NCI-H345 treated with DMSO at 0.1 percent for 48 hours (cell line): ENCODE measurements at regions not wholly inside any gene's neighbourhood (a gene's known extent, or its start where the extent isn't known, plus 50 kb on each side); places are given as distances from the start of the nearest gene placed in this dataset.

Experiments
- DNase-seq: peaks from one replicate; lab custom pipeline; 2025; ENCODE audit not compliant: unreplicated experiment; lab: John Stamatoyannopoulos, UW

- DNase-seq, result no peak
These were observed 245.6 kb upstream of the PEX5L start for GRCh38 chr3:180282386-180282785.

GRCh38 chr3:180283251-180283650 lies 246.5 kb upstream of the PEX5L start:
- no peak for DNase-seq

GRCh38 chr3:180284331-180285110 lies 247.8 kb upstream of the PEX5L start:
- no peak for DNase-seq

DNA sequence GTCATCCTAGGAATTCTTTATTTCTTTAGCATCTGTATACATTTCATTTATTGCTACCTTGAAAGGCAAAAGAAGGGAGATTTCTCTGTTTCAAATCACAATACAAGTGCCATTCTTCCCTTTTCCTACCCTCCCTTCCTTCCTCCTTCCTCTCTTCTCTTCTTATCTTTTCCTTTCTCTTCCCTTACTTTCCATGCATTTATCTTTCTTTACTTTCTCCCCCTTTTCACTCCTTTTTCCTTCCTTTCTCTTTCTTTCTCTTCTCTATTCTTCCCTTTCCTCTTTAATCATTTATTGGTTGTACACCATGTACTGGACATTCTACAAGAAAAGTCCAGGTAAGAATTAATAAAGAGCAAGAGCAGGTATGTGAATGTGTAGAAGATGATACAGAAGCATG lies 251.0 kb upstream of the PEX5L start:
- no peak for DNase-seq

- no peak for DNase-seq
These were observed 252.1 kb upstream of the PEX5L start for GRCh38 chr3:180288816-180289215.

GRCh38 chr3:180290300-180290699 lies 253.6 kb upstream of the PEX5L start:
- DNase-seq, result no peak

- no peak for DNase-seq
These were observed 257.7 kb upstream of the PEX5L start for GRCh38 chr3:180294282-180295027.

- no peak for DNase-seq
These were observed 259.1 kb upstream of the PEX5L start for GRCh38 chr3:180295811-180296210.

- no peak for DNase-seq
These were observed 260.2 kb upstream of the PEX5L start for GRCh38 chr3:180296971-180297370.

DNA sequence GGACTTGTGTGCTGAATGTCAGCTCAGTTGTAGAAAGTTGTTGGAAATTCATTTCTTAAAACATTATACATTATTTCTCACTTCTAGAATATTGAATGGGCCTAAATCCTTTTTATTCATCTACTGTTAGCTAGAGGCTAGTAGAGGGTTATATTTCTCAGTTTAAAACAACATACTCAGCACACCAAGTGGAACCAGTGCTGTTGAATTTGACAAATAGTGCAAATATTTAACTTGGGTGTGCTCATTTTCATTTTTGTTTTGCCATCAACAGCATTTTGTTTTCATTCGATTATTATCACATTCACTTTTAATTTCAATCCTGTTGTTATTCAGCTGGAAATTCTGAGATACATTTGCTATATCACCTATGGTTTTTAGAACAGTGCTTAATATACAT lies 269.4 kb upstream of the PEX5L start:
- DNase-seq, result no peak

- no peak for DNase-seq
These were observed 270.0 kb upstream of the PEX5L start for GRCh38 chr3:180306691-180307090.

- DNase-seq, result no peak
These were observed 274.5 kb upstream of the PEX5L start for GRCh38 chr3:180311242-180311641.

DNA sequence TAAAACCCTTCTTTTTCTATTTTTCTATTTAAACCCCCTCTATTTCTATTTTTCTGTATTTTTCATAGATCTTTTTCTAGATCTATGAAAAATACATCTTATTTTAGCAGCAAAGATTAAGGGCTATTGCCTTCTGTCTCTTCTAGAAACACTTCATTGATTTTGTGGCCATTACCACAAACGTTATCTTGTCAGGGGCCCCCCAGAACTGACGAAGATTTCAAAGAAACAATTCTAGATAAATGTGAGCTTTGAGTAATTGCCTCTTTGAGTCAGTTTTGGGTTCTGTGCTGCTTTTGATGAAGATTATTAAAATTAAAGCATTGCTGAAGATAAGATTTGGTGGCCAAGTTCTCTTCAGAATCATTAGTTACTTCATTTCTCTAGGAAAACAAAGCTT lies 279.6 kb upstream of the PEX5L start:
- no peak for DNase-seq

DNA sequence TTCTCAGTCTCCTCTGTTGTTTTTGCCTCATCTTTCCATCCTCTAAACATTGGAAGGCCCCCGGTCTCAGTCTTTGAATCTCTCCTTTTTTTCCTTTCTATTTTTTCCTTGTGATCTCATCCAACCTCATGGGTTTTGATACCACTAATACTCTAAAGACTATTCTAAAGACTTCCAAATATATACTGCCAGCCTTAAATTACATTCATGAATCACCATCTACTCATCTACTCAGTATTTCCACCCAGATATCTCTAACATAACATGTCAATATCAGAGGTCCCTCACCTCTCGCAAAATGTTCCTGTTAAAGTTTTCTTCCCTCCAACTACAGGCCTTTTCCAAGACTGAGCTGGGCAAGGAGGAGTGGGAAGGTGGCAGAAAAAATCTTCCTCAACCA lies 282.5 kb upstream of the TTC14 start:
- no peak for DNase-seq

DNA sequence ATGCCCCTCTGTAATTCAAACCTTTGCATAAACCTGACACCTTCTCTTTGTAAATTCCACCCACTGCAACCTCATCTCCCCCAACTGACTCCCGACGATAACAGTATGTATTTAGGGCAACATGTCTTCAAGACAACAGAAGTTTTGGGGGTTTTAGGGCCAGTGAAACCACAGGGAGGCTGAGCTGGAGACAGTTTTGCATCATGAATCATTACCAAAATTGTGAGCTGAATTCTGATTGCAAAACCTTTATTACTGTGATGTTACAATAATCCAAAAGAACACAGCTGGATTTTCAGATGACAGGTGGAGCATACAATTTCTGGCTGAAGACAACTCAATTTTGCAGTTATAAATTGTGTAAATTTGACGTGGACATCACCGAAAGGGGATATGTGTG lies 281.3 kb upstream of the TTC14 start:
- no peak for DNase-seq

- no peak for DNase-seq
These were observed 280.4 kb upstream of the TTC14 start for GRCh38 chr3:180321534-180321933.

DNA sequence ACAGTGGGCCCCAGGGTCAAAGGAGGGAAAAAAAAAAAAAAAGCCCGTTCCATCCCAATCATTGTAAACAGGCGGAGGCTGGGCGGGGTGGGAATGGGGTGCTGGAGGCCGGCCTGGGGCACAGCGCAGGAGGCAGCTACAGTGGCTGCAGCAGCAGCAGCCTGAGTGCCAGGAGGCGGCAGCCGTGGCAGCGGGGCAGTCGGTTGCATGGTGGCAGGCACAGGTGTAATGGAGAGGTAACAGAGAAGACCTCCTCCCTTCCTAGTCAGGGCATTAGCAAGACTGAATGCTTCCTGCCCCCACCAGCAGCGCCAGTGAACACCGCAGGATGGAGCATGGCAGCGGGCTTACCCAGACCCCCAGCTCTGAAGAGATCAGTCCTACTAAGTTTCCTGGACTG lies 279.1 kb upstream of the TTC14 start:
- DNase-seq, result no peak

DNA sequence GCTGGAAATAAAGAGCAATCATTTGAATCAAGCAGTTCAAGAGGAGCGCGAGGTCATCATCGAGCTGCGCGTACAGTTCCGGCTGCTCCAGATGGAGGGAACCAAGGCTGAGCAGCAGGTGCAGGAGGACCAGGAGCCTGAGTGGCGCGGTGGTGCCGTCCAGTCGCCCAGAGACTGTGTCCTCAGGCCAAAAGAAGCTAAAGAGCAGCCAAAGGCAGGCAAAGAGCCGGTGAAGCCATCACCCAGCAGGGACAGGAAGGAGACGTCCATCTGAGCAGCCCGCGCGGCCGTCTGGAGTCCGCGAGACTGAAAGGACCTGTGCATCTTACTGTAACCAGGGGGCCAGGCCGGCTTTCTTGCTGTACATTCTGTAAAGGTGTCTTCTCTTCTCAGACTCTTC lies 277.2 kb upstream of the TTC14 start:
- no peak for DNase-seq

GRCh38 chr3:180325533-180325932 lies 276.4 kb upstream of the TTC14 start:
- DNase-seq, result no peak

GRCh38 chr3:180325958-180326357 lies 276.0 kb upstream of the TTC14 start:
- no peak for DNase-seq

DNA sequence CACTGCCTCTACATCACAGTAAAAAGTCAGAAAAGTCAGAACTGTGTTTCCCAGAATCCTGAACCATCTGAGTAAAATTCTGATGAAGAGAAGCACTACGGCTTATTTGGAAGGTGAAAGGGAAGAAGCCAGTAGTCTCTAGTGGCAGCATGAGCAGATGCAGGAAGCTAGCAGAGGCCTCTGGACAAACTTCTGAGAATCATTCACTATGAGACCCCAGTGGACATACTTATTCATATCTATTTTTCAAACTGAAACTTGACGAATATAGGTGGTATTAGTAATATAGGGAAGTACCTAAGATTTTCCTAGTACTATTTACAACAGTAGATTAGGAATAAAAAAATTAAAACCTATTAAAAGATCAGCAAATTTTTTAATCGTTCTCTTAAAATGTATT lies 272.8 kb upstream of the TTC14 start:
- no peak for DNase-seq

DNA sequence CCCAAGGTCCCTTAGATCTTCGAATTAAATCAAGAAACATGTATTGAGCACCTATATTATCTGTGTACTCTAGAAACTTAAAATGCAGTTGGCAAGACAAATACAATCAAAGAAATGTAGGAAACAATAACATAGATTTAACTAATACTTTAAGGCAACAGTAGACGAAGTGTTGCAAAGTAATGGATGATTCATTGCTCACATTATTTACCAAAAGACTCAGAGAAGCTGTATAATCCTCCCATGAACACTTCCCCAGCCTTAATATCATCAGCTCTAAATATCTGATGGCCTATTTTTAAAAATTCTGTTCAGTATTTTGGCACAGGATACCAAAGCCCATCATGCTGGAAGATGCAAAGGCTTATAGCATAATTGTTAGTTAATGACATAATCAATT lies 272.1 kb upstream of the TTC14 start:
- no peak for DNase-seq

DNA sequence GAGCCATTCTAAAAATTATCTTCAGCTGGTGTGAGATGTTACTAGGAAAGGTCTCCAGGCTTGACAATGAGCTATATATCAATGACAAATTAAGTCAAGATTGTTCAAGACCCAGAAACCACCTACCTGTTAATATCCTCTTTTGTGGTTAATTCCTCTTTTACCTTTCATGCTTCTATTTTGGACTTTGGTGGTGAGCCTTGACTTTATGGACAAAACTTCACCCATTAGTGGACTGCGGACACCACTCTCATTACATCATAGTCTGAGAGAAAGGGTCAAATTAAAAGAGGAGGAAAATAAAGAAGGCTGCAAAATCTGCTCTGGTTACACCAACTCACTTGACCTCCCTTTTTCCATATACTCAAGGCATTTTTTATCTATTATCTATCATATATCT lies 271.5 kb upstream of the TTC14 start:
- DNase-seq, result no peak
